Left lung (tissue), 4 donors: ENCODE measurements at regions not wholly inside any gene's neighbourhood (a gene's known extent, or its start where the extent isn't known, plus 50 kb on each side); places are given as distances from the start of the nearest gene placed in this dataset.
"Not testable (repeated sequence)": the region's sequence is repeated elsewhere in the genome, so short reads cannot be mapped to it uniquely, and the experiment has no call there.

Experiments
- ATAC-seq: fragments of 200-7000 bp; cut with Tn5 transposase; one replicate; pipeline ENCODE4 v1.9.1; 2020; ENCODE audit warnings: moderate library complexity
- DNase-seq, 4 donors: peaks; one replicate each; pipeline ENCODE4 v3.0.0-alpha.2; 2013 to 2020
- H3K27ac ChIP-seq, 2 donors: fragments of 200-600 bp; sonication (generic) in 1 of 2; one replicate each; pipeline versions ENCODE4 v1.5.0 to v1.8.0; 2020 to 2021
- H3K27me3 ChIP-seq, 2 donors: fragments of 200-600 bp; sonication (generic) in 1 of 2; one replicate each; pipeline versions ENCODE4 v1.5.0 to v1.8.0; 2020 to 2021
- H3K36me3 ChIP-seq, 2 donors: fragments of 200-600 bp; sonication (generic) in 1 of 2; one replicate each; pipeline versions ENCODE4 v1.5.0 to v1.8.0; 2020 to 2021
- H3K4me1 ChIP-seq, 2 donors: fragments of 200-600 bp; one replicate each; pipeline ENCODE4 v1.8.0; 2021
- H3K4me3 ChIP-seq, 2 donors: fragments of 200-600 bp; sonication (generic) in 1 of 2; one replicate each; pipeline versions ENCODE4 v1.5.0 to v1.8.0; 2020 to 2021; ENCODE audit warnings: mild to moderate bottlenecking in 1 of 2
- H3K9me3 ChIP-seq, 2 donors: fragments of 200-600 bp; sonication (generic) in 1 of 2; one replicate each; pipeline versions ENCODE4 v1.5.0 to v1.8.0; 2020 to 2021
- CTCF ChIP-seq, 2 donors: fragments of 200-600 bp; sonication (generic) in 1 of 2; IDR thresholded peaks; one replicate each; pipeline versions ENCODE4 v1.5.0 to v1.8.0; 2021; ENCODE audit warnings: antibody characterized with exemption in 2 of 2
- intact Hi-C, 2 donors: fragments of 100-400 bp; cut with DNase I; formaldehyde crosslinking; loops; one replicate each; pipeline versions ENCODE4 v1.11.2 to v1.14.2; 2022
- donor health status: DM: no; HTN: yes; CAD: no.
- donor health status: DM: no; HTN: no; CAD: no.

- H3K9me3 ChIP-seq, result no peaks in the 10 kb centered on the region
- DNase-seq (no peak), ATAC-seq (no peak)
- no peak overlapping the region for H3K27ac ChIP-seq
- TF ChIP-seq CTCF (IDR thresholded peaks at IDR 0.05), result no peak
- peaks cover 0 to 5% of the 10 kb centered on the region in 2 donors for H3K27me3 ChIP-seq
- no peaks in the 10 kb centered on the region for H3K36me3 ChIP-seq
- no peak overlapping the region for H3K4me3 ChIP-seq
- no peaks in the 10 kb centered on the region for H3K4me1 ChIP-seq
- intact Hi-C loops, result no loop called here
Measured at GRCh38 chr17:68674029-68674925, 73.1 kb upstream of the FAM20A start.

GRCh38 chr17:68670967-68671693, 70.0 kb upstream of the FAM20A start:
- DNase-seq (peak in 2 of 4 donors; percentile 17 to 24), ATAC-seq (no peak)
- no peak overlapping the region for H3K4me3 ChIP-seq
- intact Hi-C loops, result no loop called here
- H3K36me3 ChIP-seq, result no peaks in the 10 kb centered on the region
- no peak for TF ChIP-seq CTCF (IDR thresholded peaks at IDR 0.05)
- H3K27ac ChIP-seq, result no peak overlapping the region
- no peaks in the 10 kb centered on the region for H3K4me1 ChIP-seq
- H3K27me3 ChIP-seq, result peaks cover 0 to 5% of the 10 kb centered on the region in 2 donors
- H3K9me3 ChIP-seq, result no peaks in the 10 kb centered on the region

- DNase-seq, ATAC-seq, intact Hi-C loops, H3K9me3 ChIP-seq, H3K36me3 ChIP-seq, H3K4me3 ChIP-seq, H3K27me3 ChIP-seq, H3K27ac ChIP-seq, H3K4me1 ChIP-seq: not testable (repeated sequence)
Measured at GRCh38 chr17:68666438-68666837, 65.3 kb upstream of the FAM20A start.

DNA sequence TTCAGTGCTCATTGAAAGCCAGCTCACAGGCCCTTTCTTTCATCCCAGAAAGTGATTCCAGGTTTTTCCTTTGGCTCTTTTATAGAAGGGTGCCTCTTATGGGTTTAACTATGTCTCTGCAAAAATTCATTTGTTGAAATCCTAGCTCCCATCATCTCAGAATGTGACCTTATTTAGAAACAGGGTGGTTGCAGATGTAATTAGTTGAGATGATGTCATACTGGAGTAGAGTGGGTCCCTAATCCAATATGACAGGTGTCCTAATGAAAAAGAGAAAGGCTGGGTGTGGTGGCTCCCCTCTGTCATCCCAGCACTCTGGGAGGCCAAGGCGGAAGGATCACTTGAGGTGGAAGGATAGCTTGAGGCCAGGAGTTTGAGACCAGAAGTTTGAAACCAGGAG, 64.2 kb upstream of the FAM20A start:
- Histone ChIP-seq H3K27ac (no peak overlapping the region), H3K27me3 (peaks cover 0 to 5% of the 10 kb centered on the region in 2 donors), H3K9me3 (no peaks in the 10 kb centered on the region), H3K4me1 (no peaks in the 10 kb centered on the region), H3K4me3 (no peak overlapping the region), H3K36me3 (no peaks in the 10 kb centered on the region)
- no peak for DNase-seq
- intact Hi-C loops, result no loop called here
- no peak for ATAC-seq
- TF ChIP-seq CTCF (IDR thresholded peaks at IDR 0.05), result no peak

- no peak overlapping the region for H3K27ac ChIP-seq
- no peak for ATAC-seq
- TF ChIP-seq CTCF (IDR thresholded peaks at IDR 0.05), result no peak
- no peaks in the 10 kb centered on the region for H3K9me3 ChIP-seq
- no peaks in the 10 kb centered on the region for H3K27me3 ChIP-seq
- intact Hi-C loops, result no loop called here
- no peaks in the 10 kb centered on the region for H3K4me1 ChIP-seq
- H3K4me3 ChIP-seq, result no peak overlapping the region
- H3K36me3 ChIP-seq, result no peaks in the 10 kb centered on the region
- no peak for DNase-seq
Measured at GRCh38 chr17:68662479-68662878, 61.3 kb upstream of the FAM20A start.
